Lower lobe of right lung (tissue), 2 donors: ENCODE measurements at regions not wholly inside any gene's neighbourhood (a gene's known extent, or its start where the extent isn't known, plus 50 kb on each side); places are given as distances from the start of the nearest gene placed in this dataset.

Experiments
- ATAC-seq, 2 donors: fragments of 200-7000 bp; cut with Tn5 transposase; one replicate each; pipeline ENCODE4 v1.9.1; 2020 to 2022; ENCODE audit warnings: mild to moderate bottlenecking in 2 of 2, moderate library complexity in 2 of 2
- DNase-seq: peaks from one replicate; pipeline ENCODE4 v3.0.0-alpha.2; 2020
- H3K27ac ChIP-seq: fragments of 200-600 bp; one replicate; pipeline ENCODE4 v1.8.0; 2022
- H3K27me3 ChIP-seq: fragments of 200-600 bp; one replicate; pipeline ENCODE4 v1.8.0; 2022; ENCODE audit warnings: low read depth
- H3K36me3 ChIP-seq: fragments of 200-600 bp; one replicate; pipeline ENCODE4 v1.8.0; 2022; ENCODE audit warnings: mild to moderate bottlenecking
- H3K4me1 ChIP-seq: fragments of 200-600 bp; one replicate; pipeline ENCODE4 v1.8.0; 2022
- H3K4me3 ChIP-seq: fragments of 200-600 bp; one replicate; pipeline ENCODE4 v1.8.0; 2022; ENCODE audit warnings: mild to moderate bottlenecking
- H3K9me3 ChIP-seq: fragments of 200-600 bp; one replicate; pipeline ENCODE4 v1.8.0; 2022
- CTCF ChIP-seq: fragments of 200-600 bp; IDR thresholded peaks from one replicate; pipeline ENCODE4 v1.8.0; 2022; ENCODE audit warnings: antibody characterized with exemption, mild to moderate bottlenecking
- intact Hi-C: fragments of 100-400 bp; cut with DNase I; formaldehyde crosslinking; loops from one replicate; pipeline ENCODE4 v1.11.0; 2022
- donor health status: DM: no; HTN: yes; CAD: no; lungs with severe emphysema.

- intact Hi-C loops = no loop called here
- no peaks in the 10 kb centered on the region for H3K36me3 ChIP-seq
- H3K4me1 ChIP-seq = no peaks in the 10 kb centered on the region
- no peak for DNase-seq
- no peak for ATAC-seq
- no peak overlapping the region for H3K4me3 ChIP-seq
- H3K27me3 ChIP-seq = no peaks in the 10 kb centered on the region
- TF ChIP-seq CTCF = no peak
- no peaks in the 10 kb centered on the region for H3K9me3 ChIP-seq
- H3K27ac ChIP-seq = no peak overlapping the region
These were observed 52.9 kb upstream of the ATP2B4 start for GRCh38 chr1:203573730-203574129.
